Left colon (tissue), 2 donors: ENCODE measurements at regions not wholly inside any gene's neighbourhood (a gene's known extent, or its start where the extent isn't known, plus 50 kb on each side); places are given as distances from the start of the nearest gene placed in this dataset.

ENCODE experiments used
- ATAC-seq: fragments of 200-7000 bp; cut with Tn5 transposase; one replicate; pipeline ENCODE4 v1.9.1; 2020; ENCODE audit warnings: mild to moderate bottlenecking, moderate library complexity
- DNase-seq, 2 donors: peaks; one replicate each; pipeline ENCODE4 v3.0.0-alpha.2; 2020
- intact Hi-C, 2 donors: fragments of 100-400 bp; cut with DNase I in 1 of 2; cut with micrococcal nuclease in 1 of 2; formaldehyde crosslinking; loops; one replicate each; pipeline versions ENCODE4 v1.11.2 to v1.14.0; 2022; cut with DNase I, micrococcal nuclease
- donor health status: DM: no; HTN: no; CAD: no.
- donor health status: DM: yes; HTN: yes; CAD: no.

- DNase-seq, result no peak
- intact Hi-C loops, result no loop called here
- no peak for ATAC-seq
Observed at GRCh38 chr15:39427705-39428104, 153.2 kb upstream of the THBS1 start.

- no peak for ATAC-seq
- no peak for DNase-seq
- intact Hi-C loops, result no loop called here
Observed at GRCh38 chr15:39429898-39430357, 151.0 kb upstream of the THBS1 start.

- no peak for DNase-seq
- intact Hi-C loops, result no loop called here
- ATAC-seq, result no peak
Observed at GRCh38 chr15:39430389-39430788, 150.5 kb upstream of the THBS1 start.

DNA sequence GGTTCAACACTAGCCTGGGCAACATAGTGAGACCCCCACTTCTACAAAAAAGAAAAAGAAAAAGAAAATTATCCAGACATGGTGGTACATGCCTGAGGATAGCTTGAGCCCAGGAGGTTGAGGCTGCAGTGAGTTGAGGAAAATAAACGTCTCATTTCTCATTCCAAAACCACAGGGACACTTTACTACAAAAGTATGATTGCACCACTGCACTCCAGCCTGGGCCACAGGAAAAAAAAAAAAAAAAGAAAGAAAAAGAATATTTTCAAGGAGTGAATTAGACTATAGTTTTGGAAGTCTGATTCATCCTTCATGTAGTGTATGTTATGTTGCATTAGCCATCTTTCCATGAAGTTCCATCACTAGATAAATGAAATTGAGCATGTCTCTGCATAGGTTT is 149.5 kb upstream of the THBS1 start:
- DNase-seq, result no peak
- ATAC-seq, result no peak
- intact Hi-C loops, result no loop called here

DNA sequence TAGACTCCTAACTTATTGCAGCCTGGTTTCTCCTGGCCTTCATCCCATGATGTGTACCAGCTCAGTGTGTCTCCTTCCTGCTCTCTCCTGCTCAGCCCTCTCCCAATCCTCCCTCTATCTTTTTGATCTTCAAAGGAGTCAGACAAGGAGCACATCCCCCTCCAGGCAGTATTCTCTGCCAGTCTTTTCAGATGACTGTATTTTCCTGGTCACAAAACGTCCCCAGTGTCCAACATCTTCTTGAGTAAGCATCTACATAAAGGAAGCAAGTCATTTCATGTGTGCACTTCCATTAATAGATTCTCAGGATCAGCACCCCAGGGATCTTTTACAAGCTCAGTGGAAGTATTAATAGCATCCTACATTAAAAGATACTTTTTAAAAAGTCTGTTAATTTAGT is 148.9 kb upstream of the THBS1 start:
- DNase-seq, result no peak
- intact Hi-C loops, result no loop called here

GRCh38 chr15:39432912-39433348 is 147.9 kb upstream of the THBS1 start:
- ATAC-seq (no peak), DNase-seq (no peak)
- intact Hi-C loops, result no loop called here

More for the DNA sequence above, 148.9 kb upstream of the THBS1 start:
- no peak for ATAC-seq

DNA sequence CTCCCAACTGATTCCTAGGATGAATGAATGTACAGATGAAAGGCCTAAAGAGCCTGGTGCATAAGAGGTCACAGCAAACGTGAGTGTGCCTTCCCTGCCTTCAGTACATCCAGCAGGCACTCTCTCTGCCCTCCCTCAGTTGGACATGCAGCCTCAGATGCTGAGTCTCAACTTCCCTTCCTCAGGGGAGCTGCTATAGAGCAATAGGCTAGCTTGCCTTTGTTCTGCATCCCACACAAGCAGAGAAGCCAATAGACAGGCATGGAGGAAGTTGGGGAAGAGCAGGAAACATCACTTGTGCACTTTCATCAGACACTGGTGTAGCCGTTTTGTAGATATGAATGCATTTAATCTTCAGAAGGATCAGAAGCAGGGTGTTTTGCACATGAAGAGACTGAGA is 147.5 kb upstream of the THBS1 start:
- DNase-seq, result no peak
- intact Hi-C loops, result no loop called here
- no peak for ATAC-seq

DNA sequence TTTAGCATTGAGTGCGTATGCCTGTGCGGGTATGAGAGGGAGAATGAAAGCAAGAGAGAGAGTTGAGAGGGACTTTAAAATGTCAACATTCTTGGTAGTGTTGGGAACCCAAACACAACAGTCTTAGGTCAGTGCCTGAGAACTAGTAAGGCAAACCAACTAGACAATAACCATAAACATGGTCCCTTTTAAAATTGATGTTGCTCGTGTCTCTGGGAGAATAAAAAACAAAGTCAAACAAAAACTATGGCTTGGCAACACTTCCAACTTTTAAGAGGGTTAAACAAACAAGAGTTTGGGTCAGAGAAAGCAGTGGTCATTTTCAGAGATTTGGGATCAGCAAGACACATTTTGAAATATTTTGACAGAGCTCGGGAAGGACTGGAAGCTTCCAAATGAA is 146.7 kb upstream of the THBS1 start:
- intact Hi-C loops, result no loop called here
- ATAC-seq (no peak), DNase-seq (no peak)

DNA sequence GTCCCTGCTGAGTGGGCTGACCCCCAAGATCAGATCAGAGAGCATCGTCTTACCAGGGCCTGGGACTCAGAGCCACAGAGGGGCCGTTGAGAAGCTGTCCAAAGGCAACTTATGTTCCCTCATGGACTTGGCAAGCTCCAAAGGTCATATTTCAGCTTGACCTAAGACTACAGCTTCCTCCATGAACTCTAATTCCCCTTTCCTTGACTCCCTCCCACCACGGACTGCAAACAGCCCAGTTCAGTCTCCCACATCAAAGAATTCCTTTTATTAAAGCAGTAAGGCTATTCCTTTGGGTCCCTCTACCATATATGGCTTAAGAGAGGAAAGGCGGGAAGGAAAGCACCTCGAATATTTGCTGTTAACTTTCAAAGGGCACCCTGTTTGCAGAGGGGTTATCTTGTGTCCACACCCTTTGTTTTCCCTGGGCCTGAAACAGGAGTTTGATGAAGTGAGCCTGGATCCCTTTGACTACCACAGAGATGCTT is 146.1 kb upstream of the THBS1 start:
- ATAC-seq (no peak), DNase-seq (no peak)
- intact Hi-C loops, result no loop called here

DNA sequence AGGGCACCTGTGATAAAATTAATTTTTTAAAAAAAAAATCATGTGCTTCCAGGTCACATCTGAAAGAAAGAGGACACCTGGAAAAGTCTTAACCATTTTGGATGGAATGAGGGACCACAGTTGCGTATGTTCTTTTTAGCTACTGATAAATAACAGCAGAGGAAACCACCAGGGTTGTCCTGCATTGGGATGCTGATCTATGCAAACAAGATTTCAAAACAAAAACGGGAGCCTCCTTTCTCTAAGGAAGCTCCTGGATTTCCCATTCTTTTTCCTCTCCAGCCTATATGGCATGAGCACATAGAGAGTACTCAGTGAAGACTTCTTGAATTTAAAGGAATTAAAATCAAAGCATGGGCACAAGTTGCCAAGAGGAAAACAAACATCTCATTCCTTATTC is 145.6 kb upstream of the THBS1 start:
- intact Hi-C loops, result no loop called here
- DNase-seq, result no peak
- ATAC-seq, result no peak

- no peak for ATAC-seq
- intact Hi-C loops, result no loop called here
- no peak for DNase-seq
Observed at GRCh38 chr15:39438260-39438659, 142.6 kb upstream of the THBS1 start.

GRCh38 chr15:39438799-39439592 is 141.9 kb upstream of the THBS1 start:
- no peak for DNase-seq
- no peak for ATAC-seq
- intact Hi-C loops, result no loop called here

GRCh38 chr15:39442898-39443297 is 138.0 kb upstream of the THBS1 start:
- DNase-seq, result no peak
- intact Hi-C loops, result no loop called here
- ATAC-seq, result no peak

DNA sequence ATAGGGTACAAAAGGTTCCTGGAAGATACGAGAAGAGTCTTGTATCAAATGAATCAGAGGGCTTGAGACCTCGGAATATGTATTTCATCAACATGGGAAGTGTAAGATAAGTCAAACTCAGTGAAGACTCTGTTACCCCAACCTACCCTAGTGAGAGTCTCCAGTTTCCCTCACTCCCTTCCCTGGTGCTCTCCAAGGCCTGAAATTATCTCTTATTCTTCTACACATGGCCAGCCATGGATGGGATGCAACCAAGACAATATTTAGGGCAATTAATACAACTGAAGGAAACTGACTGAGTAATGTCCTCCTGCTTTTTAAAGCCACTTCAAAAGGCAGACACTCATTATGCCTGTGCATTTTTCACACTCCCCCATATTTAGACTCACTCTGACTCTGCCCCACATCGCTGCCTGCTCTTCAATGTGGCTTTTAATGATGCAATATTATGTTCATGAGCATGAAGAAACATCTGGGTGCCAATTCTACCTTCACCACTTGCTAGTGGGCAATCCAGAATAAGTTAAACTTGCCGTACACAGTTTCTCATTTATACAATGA is 137.1 kb upstream of the THBS1 start:
- DNase-seq (no peak), ATAC-seq (no peak)
- intact Hi-C loops, result no loop called here

DNA sequence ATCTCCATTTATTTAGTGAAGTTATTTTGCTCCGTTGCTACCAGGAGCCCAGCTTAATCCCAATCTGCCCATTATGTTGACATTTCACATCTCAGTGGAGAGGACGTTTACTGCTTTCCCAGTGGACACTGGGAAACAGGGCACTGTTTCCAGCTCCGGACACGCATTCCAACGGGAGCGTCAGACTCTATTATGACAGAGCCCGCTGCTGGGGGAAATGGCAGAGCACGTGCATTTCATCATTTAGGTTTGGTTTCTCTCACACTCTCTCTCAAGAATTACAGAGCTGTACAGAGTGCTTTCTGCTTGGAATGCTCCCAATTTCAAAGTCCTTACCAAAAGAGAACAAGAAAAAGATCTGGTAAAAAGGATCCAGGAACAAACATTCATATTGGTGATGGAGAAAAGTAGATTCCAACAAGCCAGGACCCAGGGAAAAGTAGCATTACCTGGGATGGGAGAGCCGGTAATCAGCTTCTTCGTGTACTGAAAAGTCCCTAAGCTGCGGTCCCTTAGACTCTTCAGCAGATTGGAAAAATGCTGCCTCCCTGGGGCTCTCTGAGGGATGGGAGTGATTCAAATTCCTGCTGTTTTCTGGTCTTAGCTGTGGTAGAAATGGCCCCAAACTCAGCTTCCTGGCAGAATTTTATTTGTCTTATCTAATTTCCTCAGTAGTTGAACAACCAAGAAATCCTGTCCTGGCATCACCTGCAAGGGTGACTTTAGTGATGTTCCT is 136.0 kb upstream of the THBS1 start:
- intact Hi-C loops, result no loop called here
- no peak for ATAC-seq

GRCh38 chr15:39445931-39446330 is 134.9 kb upstream of the THBS1 start:
- DNase-seq, result no peak
- intact Hi-C loops, result no loop called here
- no peak for ATAC-seq

More for the DNA sequence above, 136.0 kb upstream of the THBS1 start:
- no peak for DNase-seq

GRCh38 chr15:39447346-39447745 is 133.5 kb upstream of the THBS1 start:
- no peak for ATAC-seq

DNA sequence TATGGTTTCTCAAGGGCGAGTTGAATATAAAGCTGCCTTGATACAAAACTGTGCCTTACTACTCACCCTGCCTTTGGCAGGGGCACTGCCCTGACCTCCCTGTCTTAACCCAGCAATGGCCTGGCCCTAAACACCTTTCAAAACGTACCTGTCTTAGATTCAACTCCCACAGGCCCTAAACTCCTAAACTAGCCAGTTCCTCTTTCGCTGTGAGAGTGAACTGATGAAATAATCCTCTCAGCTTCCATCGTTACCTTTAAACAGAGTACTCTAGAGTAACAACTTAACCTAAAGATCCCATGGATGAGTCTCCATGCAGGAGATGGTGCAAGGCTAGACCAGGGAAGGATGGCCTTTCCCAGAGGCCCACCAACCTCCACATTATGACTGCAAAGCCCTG is 133.0 kb upstream of the THBS1 start:
- DNase-seq (no peak), ATAC-seq (no peak)
- intact Hi-C loops, result no loop called here

More at GRCh38 chr15:39447346-39447745, 133.5 kb upstream of the THBS1 start:
- no peak for DNase-seq
- intact Hi-C loops, result no loop called here

DNA sequence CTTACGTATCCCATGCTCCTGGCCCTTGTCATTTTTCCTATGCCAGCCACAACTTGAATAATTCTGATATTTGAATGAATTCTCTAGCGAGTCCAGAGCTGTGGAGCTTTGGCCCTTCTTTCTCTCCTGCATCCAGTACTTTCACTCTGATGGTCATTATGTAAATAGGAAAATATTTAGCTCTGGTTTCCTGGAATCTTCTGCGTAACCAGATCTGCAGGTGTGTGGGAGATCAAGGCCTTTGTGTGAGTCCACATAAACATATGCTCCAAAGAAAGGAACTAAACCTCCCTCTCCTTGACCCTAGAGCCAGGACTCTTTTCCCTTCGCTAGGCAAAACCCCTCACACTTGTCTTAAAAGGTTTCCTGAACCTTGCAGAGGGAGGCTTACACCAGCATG is 132.5 kb upstream of the THBS1 start:
- ATAC-seq (no peak), DNase-seq (no peak)
- intact Hi-C loops, result no loop called here

- intact Hi-C loops, result no loop called here
- ATAC-seq (peak; percentile 81), DNase-seq (peak; percentile 41 to 60)
Observed at GRCh38 chr15:39451121-39451688, 129.7 kb upstream of the THBS1 start.
